NCI-H345 treated with DMSO at 0.1 percent for 48 hours (cell line): ENCODE measurements at regions not wholly inside any gene's neighbourhood (a gene's known extent, or its start where the extent isn't known, plus 50 kb on each side); places are given as distances from the start of the nearest gene placed in this dataset.
"Not testable (repeated sequence)": the region's sequence is repeated elsewhere in the genome, so short reads cannot be mapped to it uniquely, and the experiment has no call there.

Experiments used
- DNase-seq: peaks from one replicate; lab custom pipeline; 2025; ENCODE audit not compliant: unreplicated experiment; lab: John Stamatoyannopoulos, UW

DNA sequence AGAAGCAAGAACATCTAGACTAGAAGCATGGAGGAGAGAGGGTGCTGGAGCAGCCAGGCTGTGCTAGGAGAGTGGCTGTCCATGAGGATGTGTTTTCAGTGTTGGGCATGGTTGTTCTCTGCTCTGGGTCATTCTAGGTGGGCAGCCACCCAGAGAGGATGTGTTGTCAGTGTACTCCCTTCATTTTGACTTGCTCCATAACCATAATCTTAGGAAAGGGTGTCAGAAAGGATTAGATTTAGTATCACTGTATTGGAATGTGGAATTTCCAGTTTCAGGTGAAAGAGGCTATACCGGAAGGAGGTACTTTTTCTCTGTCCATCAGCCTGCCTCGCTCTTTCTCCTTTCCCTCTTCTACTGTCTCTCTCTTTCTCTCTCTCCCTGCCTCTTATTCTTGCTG lies 474.5 kb upstream of the PODXL start:
- DNase-seq, result no peak

DNA sequence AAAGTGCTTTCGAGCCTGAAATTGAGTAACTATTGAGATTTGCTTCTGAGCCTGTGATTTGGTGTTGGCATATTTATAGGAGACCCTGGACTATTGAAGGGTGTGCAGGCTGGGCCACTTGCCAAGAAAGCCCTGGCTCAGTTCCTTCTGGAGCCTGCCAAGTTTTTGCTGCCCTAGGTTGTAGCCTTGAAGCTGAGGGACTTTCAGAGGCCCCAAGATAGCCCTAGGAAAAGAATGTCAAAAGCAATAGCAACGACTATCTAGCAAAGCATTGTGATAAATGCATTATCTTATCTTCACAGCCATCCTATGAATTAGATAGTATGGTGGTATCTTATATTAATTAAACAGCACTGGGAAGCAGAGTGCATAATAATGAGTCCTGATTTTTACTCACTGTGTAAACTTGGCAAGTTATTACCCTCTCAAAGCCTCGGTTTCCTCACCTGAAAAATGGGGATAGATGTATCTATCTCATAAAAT lies 473.7 kb upstream of the PODXL start:
- no peak for DNase-seq

DNA sequence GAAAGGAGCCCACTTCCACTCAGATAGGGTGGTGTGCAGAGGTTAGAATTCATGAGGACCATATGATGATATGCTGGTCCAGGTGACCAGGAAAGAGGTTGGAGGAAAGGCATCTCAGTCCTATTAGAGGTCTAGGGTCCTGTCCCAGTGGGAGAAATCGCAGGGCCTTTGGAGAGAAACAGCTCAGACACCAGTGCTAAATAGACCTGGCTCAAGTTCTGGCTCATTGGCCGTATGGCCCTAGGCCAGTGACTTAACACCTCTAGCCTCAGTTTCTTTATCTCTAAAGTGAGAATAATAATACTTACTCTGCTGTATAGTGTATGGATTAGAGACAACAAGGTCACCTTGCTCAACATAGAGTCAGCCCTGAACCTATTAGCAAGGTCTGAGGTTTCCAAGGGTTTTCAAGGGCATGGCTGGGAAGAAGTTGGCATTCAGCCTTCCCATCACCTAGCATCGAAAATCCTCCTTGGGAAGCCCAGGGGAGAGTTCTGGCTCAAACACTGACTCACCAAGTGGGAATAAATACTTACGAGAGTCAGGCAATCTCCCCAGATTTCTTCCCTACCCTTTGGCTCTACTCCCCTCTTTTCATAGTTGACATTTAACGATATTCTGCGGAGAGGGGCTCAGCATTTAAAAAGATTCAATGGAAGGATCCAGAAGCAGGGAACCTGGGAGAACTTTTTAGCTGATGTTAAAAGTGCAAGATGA lies 473.1 kb upstream of the PODXL start:
- DNase-seq, result no peak

DNA sequence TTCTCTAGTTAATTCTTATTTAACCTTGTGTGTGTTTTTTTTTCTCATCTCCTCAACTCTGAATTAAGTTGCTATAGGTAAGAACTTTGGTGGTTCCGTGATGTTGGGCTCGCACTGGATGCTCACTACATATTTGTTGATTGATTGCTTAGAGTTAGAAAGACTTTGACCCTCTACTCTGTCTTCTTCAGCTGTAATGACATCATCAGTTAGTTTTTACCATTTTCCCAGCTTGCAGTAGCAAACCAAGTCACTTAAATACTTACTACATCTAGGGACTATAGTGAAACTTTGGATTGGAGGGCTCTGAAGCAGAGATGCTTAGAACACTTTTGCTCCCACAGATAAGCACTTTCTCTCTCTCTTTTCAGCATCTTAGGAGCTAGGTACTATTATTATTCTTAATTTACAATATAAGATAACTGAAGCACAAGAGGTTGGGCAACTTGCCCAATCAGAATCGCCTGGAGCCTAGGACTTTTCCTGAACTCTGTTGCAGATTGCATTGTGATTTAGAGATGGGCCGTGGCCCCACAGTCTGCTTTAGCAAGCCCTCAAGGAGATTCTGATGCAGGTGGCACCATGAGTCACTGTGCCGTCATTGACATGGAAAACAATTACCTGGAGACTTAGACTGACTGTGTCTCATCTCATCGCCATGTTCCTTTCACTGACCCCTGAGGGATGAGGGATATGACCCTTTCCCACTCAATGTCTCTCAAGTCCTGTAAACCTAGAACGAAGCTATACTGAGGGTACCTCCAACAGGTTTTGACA lies 471.9 kb upstream of the PODXL start:
- DNase-seq, result no peak

DNA sequence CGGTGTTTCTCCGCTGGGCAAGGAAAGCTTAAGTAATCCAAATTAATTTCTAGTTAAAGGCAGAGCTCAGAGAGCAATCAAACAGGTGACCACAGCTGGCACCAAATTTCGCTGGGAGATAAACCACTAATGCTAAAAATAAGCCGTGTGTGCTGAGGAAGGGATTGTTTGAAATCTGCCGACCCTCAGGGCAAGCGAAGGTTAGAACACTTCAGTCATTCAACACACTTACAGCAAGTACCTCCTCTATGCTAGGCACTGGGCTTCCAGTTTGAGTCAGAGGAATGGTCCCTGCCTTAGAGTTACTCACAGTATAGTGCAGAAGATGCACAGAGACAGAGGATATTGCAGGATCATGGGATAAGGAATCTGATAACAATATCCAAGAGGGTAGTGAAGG lies 467.9 kb upstream of the PODXL start:
- no peak for DNase-seq

DNA sequence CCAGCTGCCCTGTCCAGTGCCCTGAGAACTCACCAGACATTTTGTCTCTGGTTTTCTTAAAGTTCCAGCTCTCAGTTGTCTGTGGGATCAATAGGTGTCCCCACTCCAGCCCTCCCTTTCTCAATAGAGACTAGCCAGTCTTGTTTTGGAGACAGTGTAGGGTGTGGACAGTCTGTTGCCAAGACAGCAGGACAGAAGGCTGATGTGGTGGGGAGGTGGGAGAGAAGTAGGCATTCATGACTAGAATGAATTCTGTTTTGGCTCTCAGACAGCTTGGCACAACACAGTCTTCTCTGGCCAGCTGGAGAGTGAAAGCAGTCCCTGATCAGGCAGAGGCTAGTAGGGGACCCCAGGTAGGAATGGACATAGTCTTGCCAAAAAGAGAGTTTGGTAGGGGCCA lies 467.0 kb upstream of the PODXL start:
- DNase-seq, result no peak

DNA sequence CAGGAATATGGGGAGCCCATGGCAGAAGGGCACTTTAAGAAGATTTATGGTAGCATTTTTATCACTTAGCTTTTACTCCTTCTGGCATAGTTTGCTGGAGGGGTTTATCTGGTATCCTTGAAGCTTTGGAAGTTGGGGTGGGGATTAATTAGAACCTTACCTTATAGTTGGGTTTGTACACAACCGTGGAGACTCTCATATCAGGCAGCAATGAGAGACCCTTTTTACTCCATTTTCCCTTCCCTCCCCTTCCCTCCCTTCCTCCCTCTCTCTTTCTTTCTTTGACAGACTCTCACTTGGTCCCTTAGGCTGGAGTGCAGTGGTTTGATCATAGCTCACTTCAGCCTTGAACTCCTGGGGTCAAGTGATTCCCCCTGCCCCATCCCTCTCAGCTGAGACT lies 465.8 kb upstream of the PODXL start:
- no peak for DNase-seq

DNA sequence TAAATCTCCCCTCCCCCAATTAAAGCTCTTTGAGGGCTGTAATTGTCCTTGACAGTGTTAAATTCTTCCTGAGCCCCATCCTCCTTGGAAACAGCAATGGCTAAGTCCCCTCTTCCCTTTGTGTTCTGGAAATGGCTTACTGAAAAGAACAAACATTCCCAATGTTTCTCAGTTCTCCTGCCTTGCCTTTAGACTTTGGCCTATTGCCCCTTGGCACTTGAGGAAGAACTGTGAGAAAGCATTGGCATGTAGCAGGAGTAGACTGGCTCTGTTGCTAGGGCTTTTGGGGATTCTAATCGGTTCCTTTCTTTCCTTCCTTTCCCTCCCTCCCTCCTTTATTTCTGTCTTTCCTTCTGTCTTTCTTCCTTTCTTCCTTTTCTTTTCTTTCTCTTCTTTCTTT lies 463.3 kb upstream of the PODXL start:
- DNase-seq, result no peak

DNA sequence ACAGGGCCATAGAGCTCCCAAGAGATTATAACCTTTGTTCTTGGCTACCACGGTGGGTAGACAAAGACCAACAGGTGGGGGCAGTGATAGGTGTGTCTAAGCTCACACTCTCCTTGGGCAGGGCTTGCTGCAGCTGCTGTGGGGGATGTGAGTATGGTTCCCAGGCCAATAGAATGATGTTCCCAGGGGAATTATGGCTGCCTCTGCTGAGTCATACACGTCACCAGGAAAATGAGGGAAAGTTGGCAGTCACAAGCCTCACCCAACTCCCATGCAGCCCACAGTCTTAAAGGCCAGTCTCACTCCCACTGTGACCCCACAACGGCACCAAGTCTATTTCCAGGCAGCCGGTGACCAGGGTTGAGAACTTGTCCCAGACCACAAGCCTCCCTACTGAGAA lies 453.4 kb upstream of the PODXL start:
- no peak for DNase-seq

DNA sequence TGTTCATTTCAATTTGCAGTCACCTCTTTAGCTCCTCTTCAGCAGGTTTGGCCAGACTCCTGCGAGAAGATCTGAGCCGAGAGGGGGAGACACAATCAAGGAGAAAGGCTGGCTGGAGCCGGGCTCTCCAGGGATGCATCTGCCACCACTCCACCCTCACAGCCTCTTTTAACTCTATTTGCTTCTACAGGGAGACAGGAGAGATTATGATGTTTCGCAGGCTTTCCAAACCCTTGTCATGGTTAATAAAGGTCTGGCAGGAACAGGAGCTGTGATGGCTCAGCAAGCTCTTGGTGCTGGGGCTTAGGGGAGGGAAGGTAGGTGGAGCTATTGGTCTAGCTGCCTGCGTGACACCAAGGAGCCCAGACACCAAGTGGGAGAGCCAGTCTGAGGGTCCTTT lies 448.1 kb upstream of the PODXL start:
- no peak for DNase-seq

DNA sequence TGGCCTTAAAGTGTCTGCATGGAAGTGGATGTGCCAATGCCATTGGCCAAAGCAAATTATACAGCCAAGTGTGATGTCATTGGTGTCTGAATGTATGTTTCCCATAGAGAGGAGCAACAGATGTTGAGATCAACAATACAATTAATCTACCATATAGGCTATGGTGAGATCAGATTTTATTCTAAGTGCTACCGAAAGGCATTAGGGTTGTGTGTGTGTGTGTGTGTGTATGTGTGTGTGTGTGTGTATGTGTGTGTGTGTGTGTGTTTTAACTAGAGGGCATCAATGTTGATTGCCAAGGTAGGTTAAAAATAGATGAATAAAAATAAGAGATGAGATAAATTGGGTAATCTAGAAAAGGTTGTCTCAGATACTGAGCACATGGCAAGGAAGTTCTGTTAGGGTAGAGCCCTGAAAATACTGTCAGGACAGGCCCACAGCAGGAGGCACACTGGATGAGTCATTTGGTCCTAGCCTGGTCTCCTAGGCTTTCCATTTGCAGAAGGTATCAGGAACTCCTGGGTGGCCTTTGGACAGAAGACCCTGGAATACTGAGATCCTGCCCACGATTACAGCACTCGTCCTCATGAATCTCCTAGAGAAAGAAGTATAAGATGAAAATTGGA lies 446.0 kb upstream of the PODXL start:
- no peak for DNase-seq

DNA sequence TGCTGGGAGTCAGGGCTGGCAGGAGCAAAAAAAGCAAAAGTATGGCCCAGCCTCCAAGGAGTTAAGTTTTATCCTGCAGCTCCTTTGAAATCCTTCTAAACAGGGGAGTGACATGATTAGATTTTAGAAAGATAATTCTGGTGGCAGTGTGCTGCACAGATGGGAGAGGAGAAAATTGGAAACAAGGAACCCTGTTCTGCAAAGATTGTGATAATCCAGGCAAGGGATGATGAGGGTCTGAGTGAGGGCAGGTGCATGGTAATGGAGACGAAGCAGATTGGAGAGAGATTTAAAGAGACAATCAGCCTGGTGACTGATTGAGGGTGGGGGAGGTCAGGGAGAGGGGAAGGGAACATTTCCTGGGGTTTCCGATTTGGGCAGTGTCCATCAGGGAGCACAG lies 444.7 kb upstream of the PODXL start:
- DNase-seq, result no peak

DNA sequence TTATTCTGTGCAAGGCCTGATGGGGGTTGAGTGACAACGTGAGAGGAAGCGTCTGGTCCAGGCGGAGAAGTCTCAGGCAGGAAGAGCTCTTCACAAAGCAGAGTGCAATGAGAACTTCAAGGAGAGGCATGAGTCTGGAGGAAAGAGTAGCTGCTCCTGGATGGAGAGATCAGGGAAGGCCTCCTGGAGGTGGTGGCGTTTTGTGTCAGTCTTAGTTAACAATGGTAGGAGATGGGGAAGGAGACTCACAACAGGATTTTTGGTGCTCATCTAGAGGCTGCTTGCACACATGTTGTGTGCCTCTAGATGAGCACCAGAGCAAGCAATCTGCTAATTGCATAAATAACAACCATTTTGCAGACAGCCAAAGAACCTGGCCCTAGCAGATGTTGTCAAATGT lies 442.8 kb upstream of the PODXL start:
- DNase-seq, result no peak

DNA sequence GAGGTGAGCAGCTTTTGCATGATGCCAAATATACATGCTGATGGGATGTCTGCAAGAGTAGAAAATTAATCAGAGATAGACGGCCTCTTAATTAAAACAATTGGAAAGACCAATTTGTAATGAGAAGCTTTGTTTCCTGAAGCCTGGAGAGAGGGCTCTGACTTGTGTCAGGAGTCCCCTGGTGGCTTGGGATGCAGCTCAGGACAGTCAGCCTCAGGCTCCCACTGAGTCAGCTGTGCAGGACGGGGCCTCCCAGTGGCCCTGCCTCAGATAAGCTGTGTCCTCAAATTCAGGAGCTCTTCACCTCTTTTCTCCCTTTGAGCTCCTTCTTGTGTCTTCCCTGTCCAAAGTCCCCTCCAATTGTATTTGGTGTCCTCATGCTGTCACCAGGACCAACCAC lies 438.9 kb upstream of the PODXL start:
- no peak for DNase-seq

DNA sequence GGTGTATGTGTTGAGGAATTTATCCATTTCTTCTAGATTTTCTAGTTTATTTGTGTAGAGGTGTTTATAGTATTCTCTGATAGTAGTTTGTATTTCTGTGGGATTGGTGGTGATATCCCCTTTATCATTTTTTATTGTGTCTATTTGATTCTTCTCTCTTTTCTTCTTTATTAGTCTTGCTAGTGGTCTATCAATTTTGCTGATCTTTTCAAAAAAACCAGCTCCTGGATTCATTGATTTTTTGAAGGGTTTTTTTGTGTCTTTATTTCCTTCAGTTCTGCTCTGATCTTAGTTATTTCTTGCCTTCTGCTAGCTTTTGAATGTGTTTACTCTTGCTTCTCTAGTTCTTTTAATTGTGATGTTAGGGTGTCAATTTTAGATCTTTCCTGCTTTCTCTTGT lies 424.6 kb upstream of the PODXL start:
- not testable (repeated sequence) for DNase-seq

DNA sequence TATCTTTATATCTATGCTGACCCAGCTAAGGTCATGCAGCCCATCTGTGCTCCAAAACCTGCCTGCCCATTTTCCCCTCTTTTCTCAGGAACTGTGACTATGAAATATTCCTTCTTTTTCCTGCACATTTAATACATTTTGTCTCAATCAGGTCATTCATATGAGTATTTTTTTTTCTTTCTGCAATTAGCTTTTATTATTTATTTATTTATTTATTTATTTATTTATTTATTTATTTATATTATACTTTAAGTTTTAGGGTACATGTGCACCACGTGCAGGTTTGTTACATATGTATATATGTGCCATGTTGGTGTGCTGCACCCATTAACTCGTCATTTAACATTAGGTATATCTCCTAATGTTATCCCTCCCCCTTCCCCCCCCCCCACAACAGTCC lies 421.7 kb upstream of the PODXL start:
- DNase-seq, result not testable (repeated sequence)

DNA sequence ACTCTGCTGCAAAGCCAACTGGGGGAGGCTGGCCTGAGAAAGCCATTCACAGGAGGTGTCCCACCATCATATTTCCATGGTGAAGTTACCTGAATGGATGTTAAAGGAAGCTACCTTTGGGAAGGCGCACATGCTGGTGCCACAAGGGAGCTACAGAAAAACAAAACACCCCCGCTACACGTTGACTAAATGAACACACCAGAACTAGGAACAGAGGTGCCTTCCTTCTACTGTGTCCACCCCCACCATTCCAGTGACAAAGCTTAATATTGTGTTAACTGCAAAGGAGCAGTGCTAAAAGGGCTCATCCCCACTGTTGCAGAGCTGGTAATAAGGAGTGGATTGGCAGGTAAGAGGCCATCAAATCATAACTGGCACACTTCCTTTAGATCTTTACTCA lies 420.0 kb upstream of the PODXL start:
- DNase-seq, result no peak

DNA sequence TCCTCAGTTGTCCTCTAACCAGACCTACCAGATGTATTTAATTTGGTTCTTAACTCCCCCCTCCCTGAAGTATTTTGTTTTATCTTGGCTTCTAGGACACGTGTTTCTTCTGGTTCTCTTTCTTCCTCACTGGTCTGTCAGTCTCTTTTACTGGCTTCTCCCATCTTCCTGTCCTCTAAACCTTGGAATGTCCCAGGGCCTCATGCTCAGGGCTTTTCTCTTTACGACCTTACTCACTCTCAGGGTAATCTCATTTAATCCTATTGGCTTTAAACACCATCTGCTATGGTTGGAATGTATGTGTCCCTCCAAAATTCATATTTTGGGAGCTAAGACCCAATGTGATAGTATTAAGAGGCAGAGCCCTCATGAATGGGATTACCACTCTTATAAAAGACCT lies 418.2 kb upstream of the PODXL start:
- DNase-seq, result no peak

DNA sequence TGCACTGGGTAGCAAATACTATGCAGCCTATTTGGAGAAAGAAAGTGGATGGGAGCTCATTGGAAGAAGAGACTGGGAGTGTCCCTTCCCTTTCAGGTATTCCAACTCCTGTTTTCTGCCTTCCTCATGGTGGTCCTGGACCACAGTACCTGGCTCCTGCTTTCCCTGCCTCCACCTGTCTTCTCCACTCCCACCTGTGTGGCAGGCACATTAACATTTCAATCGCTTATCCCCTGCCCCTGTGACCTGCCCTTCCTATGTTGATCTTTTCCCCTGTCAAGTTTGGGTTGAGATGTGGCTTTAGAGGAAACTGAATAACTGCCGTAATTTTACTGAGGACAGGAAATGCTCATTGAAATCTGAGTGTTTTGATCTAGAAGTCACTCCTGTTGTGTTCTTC lies 415.8 kb upstream of the PODXL start:
- DNase-seq, result no peak

DNA sequence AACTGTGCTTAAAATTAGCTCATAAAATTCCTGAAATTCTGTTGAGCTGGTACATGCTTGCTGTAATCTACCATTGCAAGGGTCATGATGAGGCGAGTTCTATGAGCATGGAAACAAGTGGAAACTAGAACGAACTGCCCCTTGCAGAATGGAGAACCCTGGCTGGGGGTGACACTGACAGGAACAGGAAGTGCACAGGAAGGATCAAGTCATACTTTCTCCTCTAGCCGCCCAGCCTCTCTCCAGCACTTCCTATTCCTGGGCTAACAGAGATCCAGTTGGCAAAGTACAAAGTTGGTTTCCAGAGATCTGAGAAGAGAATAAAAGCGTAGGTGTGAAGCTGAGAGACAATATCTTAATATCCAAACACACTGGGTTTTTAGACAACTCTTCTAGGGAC lies 414.2 kb upstream of the PODXL start:
- DNase-seq, result no peak

DNA sequence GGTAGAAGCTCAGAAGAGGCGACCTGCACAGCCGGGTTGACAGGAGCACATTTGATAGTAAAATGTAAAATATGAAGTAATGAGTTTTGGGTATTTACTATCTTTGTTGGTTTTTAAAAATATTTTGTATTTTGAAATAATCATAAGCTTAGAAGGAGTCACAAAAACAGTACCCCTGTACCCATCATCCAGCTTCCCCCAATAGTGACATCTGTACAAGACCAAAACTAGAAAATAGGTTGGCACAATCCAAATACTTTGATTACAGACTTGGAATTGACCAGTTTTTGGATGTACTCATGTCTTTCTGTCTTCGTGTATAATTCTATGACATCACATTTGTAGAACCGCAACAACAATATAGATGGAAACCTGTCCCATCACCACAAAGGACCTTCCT lies 413.1 kb upstream of the PODXL start:
- DNase-seq, result no peak

DNA sequence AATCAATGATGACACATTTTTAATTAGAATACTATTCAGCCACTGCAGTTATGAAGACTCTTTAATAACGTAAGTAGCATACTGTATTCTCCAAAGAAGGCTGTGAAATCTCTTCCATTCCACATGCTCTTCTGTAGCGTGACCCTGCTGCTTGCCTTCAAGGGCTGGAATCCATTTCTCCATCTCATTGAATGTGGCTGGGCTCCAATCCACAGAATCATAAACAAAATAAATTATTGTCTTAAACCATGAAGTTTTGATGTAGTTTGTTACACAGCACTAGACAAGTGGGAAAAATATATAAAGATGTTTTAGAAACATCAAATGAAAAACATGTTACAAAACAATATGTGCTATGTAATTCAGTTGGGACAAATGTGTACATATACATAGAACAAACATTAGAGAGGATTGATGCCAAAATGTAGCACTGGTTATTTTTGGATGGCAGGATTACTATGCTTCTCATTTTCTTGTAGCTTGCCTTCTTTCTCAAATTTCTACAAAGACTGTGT lies 410.8 kb upstream of the PODXL start:
- DNase-seq, result no peak
